ENCODE measurements at regions not wholly inside any gene's neighbourhood (a gene's known extent, or its start where the extent isn't known, plus 50 kb on each side); places are given as distances from the start of the nearest gene placed in this dataset.

DNA sequence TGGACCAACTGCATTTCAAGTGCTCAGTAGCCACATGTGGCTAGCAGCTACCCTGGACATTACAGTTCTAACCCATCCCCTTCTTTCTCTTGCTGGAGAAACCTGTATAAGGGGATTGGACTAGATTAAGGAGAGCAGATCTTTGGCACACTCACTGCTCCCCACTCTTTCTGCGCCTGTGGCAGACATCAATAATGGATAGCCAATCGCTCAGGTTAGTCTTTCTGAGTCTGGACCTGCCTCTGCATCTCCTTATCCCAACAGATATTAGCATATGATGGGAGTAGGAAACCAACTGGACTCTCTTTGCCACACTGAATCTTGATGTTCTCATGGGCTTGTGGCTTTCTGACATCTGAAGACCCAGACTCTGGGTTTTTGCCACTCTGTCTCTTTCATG, 81.7 kb downstream of the IRX5 start:
- TF ChIP-seq, protein P1, sequence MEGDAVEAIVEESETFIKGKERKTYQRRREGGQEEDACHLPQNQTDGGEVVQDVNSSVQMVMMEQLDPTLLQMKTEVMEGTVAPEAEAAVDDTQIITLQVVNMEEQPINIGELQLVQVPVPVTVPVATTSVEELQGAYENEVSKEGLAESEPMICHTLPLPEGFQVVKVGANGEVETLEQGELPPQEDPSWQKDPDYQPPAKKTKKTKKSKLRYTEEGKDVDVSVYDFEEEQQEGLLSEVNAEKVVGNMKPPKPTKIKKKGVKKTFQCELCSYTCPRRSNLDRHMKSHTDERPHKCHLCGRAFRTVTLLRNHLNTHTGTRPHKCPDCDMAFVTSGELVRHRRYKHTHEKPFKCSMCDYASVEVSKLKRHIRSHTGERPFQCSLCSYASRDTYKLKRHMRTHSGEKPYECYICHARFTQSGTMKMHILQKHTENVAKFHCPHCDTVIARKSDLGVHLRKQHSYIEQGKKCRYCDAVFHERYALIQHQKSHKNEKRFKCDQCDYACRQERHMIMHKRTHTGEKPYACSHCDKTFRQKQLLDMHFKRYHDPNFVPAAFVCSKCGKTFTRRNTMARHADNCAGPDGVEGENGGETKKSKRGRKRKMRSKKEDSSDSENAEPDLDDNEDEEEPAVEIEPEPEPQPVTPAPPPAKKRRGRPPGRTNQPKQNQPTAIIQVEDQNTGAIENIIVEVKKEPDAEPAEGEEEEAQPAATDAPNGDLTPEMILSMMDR (conservative IDR thresholded peaks at IDR 0.05; ENCODE audit: low read length) = no peak
- no peak for TF ChIP-seq EZH2phosphoT487 (IDR thresholded peaks at IDR 0.05; ENCODE audit: borderline replicate concordance)

Data from Loucy (cell line).